ENCODE measurements at regions not wholly inside any gene's neighbourhood (a gene's known extent, or its start where the extent isn't known, plus 50 kb on each side); places are given as distances from the start of the nearest gene placed in this dataset.

- no peak overlapping the region for H3K4me3 ChIP-seq (ENCODE audit: low read depth in 1 of 2, low read length in 2 of 2)
- H3K4me2 ChIP-seq (ENCODE audit: insufficient read depth, low read length) = no peak overlapping the region
- no peak overlapping the region for H2AFZ ChIP-seq (ENCODE audit: low read depth, low read length)
- no peaks in the 10 kb centered on the region for H3K79me2 ChIP-seq (ENCODE audit: insufficient read depth, low read length)
- TF ChIP-seq CTCF (IDR thresholded peaks at IDR 0.05; ENCODE audit: borderline replicate concordance, extremely low read depth, low read length, poor library complexity, severe bottlenecking) (peak; percentile 41), EZH2 (IDR thresholded peaks at IDR 0.05; ENCODE audit: borderline replicate concordance, low read depth, low read length, severe bottlenecking) (no peak)
- H3K27ac ChIP-seq (ENCODE audit: low read length) = no peak overlapping the region
- ATAC-seq (ENCODE audit: insufficient read depth, low read depth) = no peak
- H3K36me3 ChIP-seq (ENCODE audit: insufficient read depth, low read length) = no peaks in the 10 kb centered on the region
- no peaks in the 10 kb centered on the region for H4K20me1 ChIP-seq (ENCODE audit: insufficient read depth, low read length)
- no peak for DNase-seq
- H3K9ac ChIP-seq (ENCODE audit: low read depth, low read length) = no peak overlapping the region
- H3K27me3 ChIP-seq (ENCODE audit: insufficient read depth, low read length, poor library complexity) = no peaks in the 10 kb centered on the region
- no peaks in the 10 kb centered on the region for H3K9me3 ChIP-seq (ENCODE audit: insufficient read depth, low read length, severe bottlenecking)
- no peaks in the 10 kb centered on the region for H3K4me1 ChIP-seq (ENCODE audit: insufficient read depth, low read length)
Measured at GRCh38 chr6:128731249-128732165, 151.4 kb upstream of the LAMA2 start.

GRCh38 chr6:128727500-128727899 is 155.4 kb upstream of the LAMA2 start:
- Histone ChIP-seq H3K9ac (ENCODE audit: low read depth, low read length) (no peak overlapping the region), H3K79me2 (ENCODE audit: insufficient read depth, low read length) (no peaks in the 10 kb centered on the region), H3K4me2 (ENCODE audit: insufficient read depth, low read length) (no peak overlapping the region), H2AFZ (ENCODE audit: low read depth, low read length) (no peak overlapping the region), H3K36me3 (ENCODE audit: insufficient read depth, low read length) (no peaks in the 10 kb centered on the region), H3K4me1 (ENCODE audit: insufficient read depth, low read length) (no peaks in the 10 kb centered on the region), H3K9me3 (ENCODE audit: insufficient read depth, low read length, severe bottlenecking) (no peaks in the 10 kb centered on the region), H3K27ac (ENCODE audit: low read length) (no peak overlapping the region), H3K4me3 (ENCODE audit: low read depth in 1 of 2, low read length in 2 of 2) (no peak overlapping the region), H3K27me3 (ENCODE audit: insufficient read depth, low read length, poor library complexity) (peaks cover 2% of the 10 kb centered on the region), H4K20me1 (ENCODE audit: insufficient read depth, low read length) (no peaks in the 10 kb centered on the region)
- DNase-seq (no peak), ATAC-seq (ENCODE audit: insufficient read depth, low read depth) (no peak)
- TF ChIP-seq CTCF (IDR thresholded peaks at IDR 0.05; ENCODE audit: borderline replicate concordance, extremely low read depth, low read length, poor library complexity, severe bottlenecking) (no peak), EZH2 (IDR thresholded peaks at IDR 0.05; ENCODE audit: borderline replicate concordance, low read depth, low read length, severe bottlenecking) (no peak)

- Histone ChIP-seq H3K79me2 (ENCODE audit: insufficient read depth, low read length) (no peaks in the 10 kb centered on the region), H3K27ac (ENCODE audit: low read length) (no peak overlapping the region), H3K4me3 (ENCODE audit: low read depth in 1 of 2, low read length in 2 of 2) (no peak overlapping the region), H3K36me3 (ENCODE audit: insufficient read depth, low read length) (no peaks in the 10 kb centered on the region), H3K9me3 (ENCODE audit: insufficient read depth, low read length, severe bottlenecking) (no peaks in the 10 kb centered on the region), H3K4me2 (ENCODE audit: insufficient read depth, low read length) (no peak overlapping the region), H3K4me1 (ENCODE audit: insufficient read depth, low read length) (no peaks in the 10 kb centered on the region), H2AFZ (ENCODE audit: low read depth, low read length) (no peak overlapping the region), H3K9ac (ENCODE audit: low read depth, low read length) (no peak overlapping the region), H4K20me1 (ENCODE audit: insufficient read depth, low read length) (no peaks in the 10 kb centered on the region), H3K27me3 (ENCODE audit: insufficient read depth, low read length, poor library complexity) (peaks cover 2% of the 10 kb centered on the region)
- ATAC-seq (ENCODE audit: insufficient read depth, low read depth) (peak; percentile 48; the same call in 1 of the 3 replicates), DNase-seq (peak; percentile 15)
- peak; percentile 71 for TF ChIP-seq CTCF (IDR thresholded peaks at IDR 0.05; ENCODE audit: borderline replicate concordance, extremely low read depth, low read length, poor library complexity, severe bottlenecking)
- TF ChIP-seq EZH2 (IDR thresholded peaks at IDR 0.05; ENCODE audit: borderline replicate concordance, low read depth, low read length, severe bottlenecking) = no peak
Measured at GRCh38 chr6:128725271-128726233, 157.4 kb upstream of the LAMA2 start.
